ENCODE measurements at regions not wholly inside any gene's neighbourhood (a gene's known extent, or its start where the extent isn't known, plus 50 kb on each side); places are given as distances from the start of the nearest gene placed in this dataset.

- H3K9me3 ChIP-seq = no peaks in the 10 kb centered on the region
- Mint-ChIP-seq H3K27me3 (ENCODE audit: insufficient read depth, unreplicated experiment) (no peaks in the 10 kb centered on the region), H3K36me3 (ENCODE audit: insufficient read depth, unreplicated experiment) (no peaks in the 10 kb centered on the region), H3K4me1 (ENCODE audit: low read depth, unreplicated experiment) (no peaks in the 10 kb centered on the region), H3K27ac (ENCODE audit: unreplicated experiment) (no peak overlapping the region), H3K9me3 (ENCODE audit: unreplicated experiment) (no peaks in the 10 kb centered on the region), H3K4me3 (ENCODE audit: unreplicated experiment) (no peak overlapping the region)
- no peaks in the 10 kb centered on the region for H3K36me3 ChIP-seq (ENCODE audit: control insufficient read depth, insufficient read depth, low read length)
- no peak for DNase-seq
- ChIA-PET POLR2A (no interaction called here), CTCF (interaction anchor here (1.7 kb wide), 1 partner anchor 117 kb away, joined by 6 read pairs; no protein-coding TSS in a partner anchor)
- intact Hi-C loops (cut with micrococcal nuclease; ENCODE audit: unreplicated experiment) = no loop called here
- H3K4me1 ChIP-seq = no peaks in the 10 kb centered on the region
- H3K27me3 ChIP-seq (replicated peaks; ENCODE audit: control insufficient read depth, insufficient read depth, low read length) = no peaks in the 10 kb centered on the region
- H3K4me3 ChIP-seq (ENCODE audit: low read depth, low read length) = no peak overlapping the region
- no peak for TF ChIP-seq CTCF (IDR thresholded peaks at IDR 0.05; ENCODE audit: insufficient read depth in 1 of 2, low read depth in 1 of 2, low read length in 1 of 2, severe bottlenecking in 1 of 2, unreplicated experiment in 1 of 2)
- BruUV-seq (replicated peaks) = no TSS peak
Measured at GRCh38 chr2:120831891-120832290, 96.2 kb downstream of the GLI2 start.

GRCh38 chr2:120832296-120833070 is 96.8 kb downstream of the GLI2 start:
- Histone ChIP-seq H3K36me3 (ENCODE audit: control insufficient read depth, insufficient read depth, low read length) (no peaks in the 10 kb centered on the region), H3K9me3 (no peaks in the 10 kb centered on the region), H3K4me1 (no peaks in the 10 kb centered on the region), H3K4me3 (ENCODE audit: low read depth, low read length) (no peak overlapping the region), H3K27me3 (replicated peaks; ENCODE audit: control insufficient read depth, insufficient read depth, low read length) (no peaks in the 10 kb centered on the region)
- ChIA-PET POLR2A (no interaction called here), CTCF (interaction anchor here (0.6 to 1.8 kb wide), 5 partner anchors 13 to 148 kb away, joined by 3 to 10 read pairs (median 4); no protein-coding TSS in a partner anchor)
- no peaks in the 10 kb centered on the region for H3K36me3 Mint-ChIP-seq (ENCODE audit: insufficient read depth, unreplicated experiment)
- BruUV-seq (replicated peaks) = no TSS peak
- no peak overlapping the region for H3K4me3 Mint-ChIP-seq (ENCODE audit: unreplicated experiment)
- no peaks in the 10 kb centered on the region for H3K9me3 Mint-ChIP-seq (ENCODE audit: unreplicated experiment)
- no peaks in the 10 kb centered on the region for H3K4me1 Mint-ChIP-seq (ENCODE audit: low read depth, unreplicated experiment)
- intact Hi-C loops (cut with micrococcal nuclease; ENCODE audit: unreplicated experiment) = loop anchor here (1.0 kb wide), 1 partner anchor 239 kb away; no protein-coding TSS in a partner anchor
- H3K27me3 Mint-ChIP-seq (ENCODE audit: insufficient read depth, unreplicated experiment) = no peaks in the 10 kb centered on the region
- no peak for TF ChIP-seq CTCF (IDR thresholded peaks at IDR 0.05; ENCODE audit: insufficient read depth in 1 of 2, low read depth in 1 of 2, low read length in 1 of 2, severe bottlenecking in 1 of 2, unreplicated experiment in 1 of 2)
- DNase-seq = no peak
- H3K27ac Mint-ChIP-seq (ENCODE audit: unreplicated experiment) = no peak overlapping the region

GRCh38 chr2:120833127-120833675 is 97.5 kb downstream of the GLI2 start:
- no peak overlapping the region for H3K27ac Mint-ChIP-seq (ENCODE audit: unreplicated experiment)
- no TSS peak for BruUV-seq (replicated peaks)
- no peak for DNase-seq

More at GRCh38 chr2:120833127-120833675, 97.5 kb downstream of the GLI2 start:
- intact Hi-C loops (cut with micrococcal nuclease; ENCODE audit: unreplicated experiment) = loop anchor here (1.0 kb wide), 1 partner anchor 238 kb away; no protein-coding TSS in a partner anchor
- no peaks in the 10 kb centered on the region for H3K4me1 Mint-ChIP-seq (ENCODE audit: low read depth, unreplicated experiment)
- POLR2A ChIA-PET = no interaction called here
- CTCF ChIA-PET = interaction anchor here (0.6 to 1.8 kb wide), 5 partner anchors 13 to 149 kb away, joined by 3 to 10 read pairs (median 4); no protein-coding TSS in a partner anchor
- no peaks in the 10 kb centered on the region for H3K4me1 ChIP-seq
- H3K9me3 Mint-ChIP-seq (ENCODE audit: unreplicated experiment) = no peaks in the 10 kb centered on the region
- no peaks in the 10 kb centered on the region for H3K27me3 ChIP-seq (replicated peaks; ENCODE audit: control insufficient read depth, insufficient read depth, low read length)
- H3K9me3 ChIP-seq = no peaks in the 10 kb centered on the region
- no peaks in the 10 kb centered on the region for H3K27me3 Mint-ChIP-seq (ENCODE audit: insufficient read depth, unreplicated experiment)
- no peak overlapping the region for H3K4me3 ChIP-seq (ENCODE audit: low read depth, low read length)
- H3K4me3 Mint-ChIP-seq (ENCODE audit: unreplicated experiment) = no peak overlapping the region
- no peaks in the 10 kb centered on the region for H3K36me3 ChIP-seq (ENCODE audit: control insufficient read depth, insufficient read depth, low read length)
- peak in 1 of 2 experiments; percentile 6 for TF ChIP-seq CTCF (IDR thresholded peaks at IDR 0.05; ENCODE audit: insufficient read depth in 1 of 2, low read depth in 1 of 2, low read length in 1 of 2, severe bottlenecking in 1 of 2, unreplicated experiment in 1 of 2)
- H3K36me3 Mint-ChIP-seq (ENCODE audit: insufficient read depth, unreplicated experiment) = no peaks in the 10 kb centered on the region

Data from Caco-2 (cell line).